Endothelial cell (in vitro differentiated cells): ENCODE measurements at regions not wholly inside any gene's neighbourhood (a gene's known extent, or its start where the extent isn't known, plus 50 kb on each side); places are given as distances from the start of the nearest gene placed in this dataset.

Experiments
- DNase-seq: peaks from one replicate; pipeline ENCODE4 v3.0.0; 2021; ENCODE audit warnings: low spot score
- H3K27ac Mint-ChIP-seq: one replicate; pipeline ENCODE4 v1.8.0; 2021; ENCODE audit warnings: mixed read lengths, inconsistent platforms; ENCODE audit not compliant: unreplicated experiment
- H3K27me3 Mint-ChIP-seq: one replicate; pipeline ENCODE4 v1.8.0; 2021; ENCODE audit warnings: mild to moderate bottlenecking, moderate library complexity, mixed read lengths, inconsistent platforms; ENCODE audit not compliant: unreplicated experiment
- H3K36me3 Mint-ChIP-seq: one replicate; pipeline ENCODE4 v1.8.0; 2021; ENCODE audit warnings: mild to moderate bottlenecking, low read depth, mixed read lengths, inconsistent platforms; ENCODE audit not compliant: unreplicated experiment
- H3K4me1 Mint-ChIP-seq: one replicate; pipeline ENCODE4 v1.8.0; 2021; ENCODE audit warnings: mild to moderate bottlenecking, mixed read lengths, inconsistent platforms; ENCODE audit not compliant: unreplicated experiment
- H3K4me3 Mint-ChIP-seq: one replicate; pipeline ENCODE4 v1.8.0; 2021; ENCODE audit warnings: mild to moderate bottlenecking, mixed read lengths, inconsistent platforms; ENCODE audit not compliant: unreplicated experiment
- H3K9me3 Mint-ChIP-seq: one replicate; pipeline ENCODE4 v1.8.0; 2021; ENCODE audit warnings: mixed read lengths, inconsistent platforms; ENCODE audit not compliant: unreplicated experiment
- CTCF ChIP-seq: fragments of 200-600 bp; sonication (generic); IDR thresholded peaks from one replicate; pipeline ENCODE4 v1.5.0; 2021; ENCODE audit warnings: antibody characterized with exemption; ENCODE audit not compliant: unreplicated experiment

- Mint-ChIP-seq H3K36me3 (no peaks in the 10 kb centered on the region), H3K4me1 (no peaks in the 10 kb centered on the region), H3K9me3 (no peaks in the 10 kb centered on the region), H3K27ac (no peak overlapping the region), H3K27me3 (no peaks in the 10 kb centered on the region), H3K4me3 (no peak overlapping the region)
- no peak for TF ChIP-seq CTCF
- DNase-seq: no peak
Measured at GRCh38 chr14:43475757-43476156, 1031.3 kb downstream of the FSCB start.

GRCh38 chr14:43471595-43471994 is 1035.5 kb downstream of the FSCB start:
- Mint-ChIP-seq H3K9me3 (no peaks in the 10 kb centered on the region), H3K4me3 (no peak overlapping the region), H3K36me3 (no peaks in the 10 kb centered on the region), H3K27me3 (no peaks in the 10 kb centered on the region), H3K4me1 (no peaks in the 10 kb centered on the region), H3K27ac (no peak overlapping the region)
- no peak for DNase-seq
- TF ChIP-seq CTCF: no peak

DNA sequence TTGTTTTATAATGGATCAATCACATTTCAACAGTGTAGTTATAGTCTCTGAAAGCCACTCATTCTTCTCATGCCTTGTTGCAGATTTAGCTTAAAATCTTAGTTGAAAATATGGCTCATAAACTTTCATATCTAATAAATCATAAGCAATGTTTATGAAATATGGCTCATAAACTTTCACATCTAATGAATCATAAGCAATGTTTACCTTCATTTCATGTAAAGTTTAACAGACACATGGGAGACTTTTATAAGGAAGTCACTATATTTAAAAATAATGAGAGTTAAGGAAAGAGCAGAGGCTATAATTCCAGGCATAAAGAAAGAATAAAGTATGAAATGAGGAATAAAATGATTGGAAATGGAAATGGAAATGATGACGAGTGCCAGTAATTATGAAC is 1042.1 kb downstream of the FSCB start:
- no peak overlapping the region for H3K4me3 Mint-ChIP-seq

DNA sequence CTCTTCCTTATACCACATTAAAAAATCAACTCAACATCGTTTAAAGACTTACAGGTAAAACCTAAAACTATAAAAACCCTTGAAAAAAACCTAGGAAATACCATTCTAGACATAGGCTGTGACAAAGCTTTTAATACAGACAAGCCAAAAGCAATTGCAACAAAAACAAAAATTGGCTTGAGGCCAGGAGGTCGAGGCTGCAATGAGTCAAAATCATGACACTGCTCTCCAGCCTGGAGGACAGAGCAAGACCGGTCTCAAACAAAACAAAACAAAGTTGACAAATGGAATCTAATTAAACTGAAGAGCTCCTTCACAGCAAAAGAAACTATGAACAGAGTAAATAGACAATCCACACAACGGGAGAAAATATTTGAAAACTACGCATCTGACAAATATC is 1057.8 kb downstream of the FSCB start:
- Mint-ChIP-seq H3K4me3 (no peak overlapping the region), H3K27me3 (no peaks in the 10 kb centered on the region), H3K4me1 (no peaks in the 10 kb centered on the region), H3K36me3 (no peaks in the 10 kb centered on the region), H3K9me3 (no peaks in the 10 kb centered on the region), H3K27ac (no peak overlapping the region)
- no peak for DNase-seq
- no peak for TF ChIP-seq CTCF

More for the DNA sequence above, 1042.1 kb downstream of the FSCB start:
- H3K27ac Mint-ChIP-seq: no peak overlapping the region
- H3K4me1 Mint-ChIP-seq: no peaks in the 10 kb centered on the region
- TF ChIP-seq CTCF: no peak
- peaks cover 2% of the 10 kb centered on the region for H3K27me3 Mint-ChIP-seq
- no peaks in the 10 kb centered on the region for H3K9me3 Mint-ChIP-seq
- no peak for DNase-seq
- no peaks in the 10 kb centered on the region for H3K36me3 Mint-ChIP-seq

- H3K27ac Mint-ChIP-seq: no peak overlapping the region
- no peak for DNase-seq
- H3K4me3 Mint-ChIP-seq: no peak overlapping the region
- no peaks in the 10 kb centered on the region for H3K9me3 Mint-ChIP-seq
- no peaks in the 10 kb centered on the region for H3K4me1 Mint-ChIP-seq
- no peaks in the 10 kb centered on the region for H3K27me3 Mint-ChIP-seq
- no peaks in the 10 kb centered on the region for H3K36me3 Mint-ChIP-seq
- TF ChIP-seq CTCF: no peak
Measured at GRCh38 chr14:43438056-43438455, 1069.0 kb downstream of the FSCB start.
